ENCODE measurements at regions not wholly inside any gene's neighbourhood (a gene's known extent, or its start where the extent isn't known, plus 50 kb on each side); places are given as distances from the start of the nearest gene placed in this dataset.

DNA sequence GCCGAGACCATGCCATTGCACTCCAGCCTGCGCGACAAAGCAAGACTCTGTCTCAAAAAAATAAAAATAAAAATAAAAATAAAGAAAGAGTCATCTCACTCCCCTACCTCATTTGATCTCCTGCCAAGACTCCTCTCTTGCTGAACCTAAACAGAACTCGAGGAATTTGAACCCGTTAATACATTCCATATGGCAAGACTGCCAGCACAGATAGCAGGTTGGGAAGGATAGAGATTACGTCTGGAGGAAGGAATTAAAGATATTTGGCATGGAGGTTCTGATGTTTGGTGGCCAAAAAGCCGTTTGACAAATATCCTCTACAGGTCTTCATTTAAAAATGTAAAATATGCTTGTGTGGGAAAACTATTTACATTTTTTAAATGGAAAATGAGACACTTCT lies 549.6 kb downstream of the HTR7 start:
- TF ChIP-seq, protein P1, sequence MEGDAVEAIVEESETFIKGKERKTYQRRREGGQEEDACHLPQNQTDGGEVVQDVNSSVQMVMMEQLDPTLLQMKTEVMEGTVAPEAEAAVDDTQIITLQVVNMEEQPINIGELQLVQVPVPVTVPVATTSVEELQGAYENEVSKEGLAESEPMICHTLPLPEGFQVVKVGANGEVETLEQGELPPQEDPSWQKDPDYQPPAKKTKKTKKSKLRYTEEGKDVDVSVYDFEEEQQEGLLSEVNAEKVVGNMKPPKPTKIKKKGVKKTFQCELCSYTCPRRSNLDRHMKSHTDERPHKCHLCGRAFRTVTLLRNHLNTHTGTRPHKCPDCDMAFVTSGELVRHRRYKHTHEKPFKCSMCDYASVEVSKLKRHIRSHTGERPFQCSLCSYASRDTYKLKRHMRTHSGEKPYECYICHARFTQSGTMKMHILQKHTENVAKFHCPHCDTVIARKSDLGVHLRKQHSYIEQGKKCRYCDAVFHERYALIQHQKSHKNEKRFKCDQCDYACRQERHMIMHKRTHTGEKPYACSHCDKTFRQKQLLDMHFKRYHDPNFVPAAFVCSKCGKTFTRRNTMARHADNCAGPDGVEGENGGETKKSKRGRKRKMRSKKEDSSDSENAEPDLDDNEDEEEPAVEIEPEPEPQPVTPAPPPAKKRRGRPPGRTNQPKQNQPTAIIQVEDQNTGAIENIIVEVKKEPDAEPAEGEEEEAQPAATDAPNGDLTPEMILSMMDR (IDR thresholded peaks at IDR 0.05) = no peak
- TF ChIP-seq POLR2A (IDR thresholded peaks at IDR 0.05) = no peak

Data from adrenal gland (tissue), 5 donors.